ENCODE measurements at regions not wholly inside any gene's neighbourhood (a gene's known extent, or its start where the extent isn't known, plus 50 kb on each side); places are given as distances from the start of the nearest gene placed in this dataset.

- no peak overlapping the region for H3K4me3 ChIP-seq (ENCODE audit: low read depth, low read length, poor library complexity, severe bottlenecking)
- TF ChIP-seq CTCF (conservative IDR thresholded peaks at IDR 0.05; ENCODE audit: low read length) (no peak), EZH2phosphoT487 (IDR thresholded peaks at IDR 0.05; ENCODE audit: borderline replicate concordance, low read depth, low read length) (no peak)
- BruUV-seq (replicated peaks): no TSS peak
- no peak for DNase-seq (ENCODE audit: low spot score)
- CTCF ChIA-PET (ENCODE audit: unreplicated experiment): no interaction called here
- intact Hi-C loops (cut with micrococcal nuclease; ENCODE audit: unreplicated experiment): no loop called here
- no peaks in the 10 kb centered on the region for H4K20me1 ChIP-seq (ENCODE audit: insufficient read depth, low read length)
- no peaks in the 10 kb centered on the region for H3K79me2 ChIP-seq (ENCODE audit: insufficient read depth, low read depth, low read length)
- POLR2A ChIA-PET: interaction anchor here (0.7 kb wide), 1 partner anchor 11 kb away, joined by 4 read pairs; no protein-coding TSS in a partner anchor
- no peaks in the 10 kb centered on the region for H3K9me3 ChIP-seq (ENCODE audit: low read length)
- H3K4me2 ChIP-seq (ENCODE audit: low read length): no peak overlapping the region
- no peaks in the 10 kb centered on the region for H3K4me1 ChIP-seq (ENCODE audit: insufficient read depth, low read length, poor library complexity, severe bottlenecking)
- no peak overlapping the region for H2AFZ ChIP-seq (ENCODE audit: low read length)
- H3K27ac ChIP-seq (ENCODE audit: low read depth, low read length, poor library complexity, severe bottlenecking): no peak overlapping the region
- H3K9me2 ChIP-seq (ENCODE audit: insufficient read depth, low read length): no peaks in the 10 kb centered on the region
- H3K36me3 ChIP-seq (ENCODE audit: insufficient read depth, low read length): no peaks in the 10 kb centered on the region
Observed at GRCh38 chr15:97045666-97046421, 715.3 kb downstream of the NR2F2 start.

- DNase-seq (ENCODE audit: low spot score): no peak
- ChIA-PET CTCF (ENCODE audit: unreplicated experiment) (no interaction called here), POLR2A (no interaction called here)
- no peaks in the 10 kb centered on the region for H3K9me2 ChIP-seq (ENCODE audit: insufficient read depth, low read length)
- TF ChIP-seq CTCF (conservative IDR thresholded peaks at IDR 0.05; ENCODE audit: low read length) (no peak), EZH2phosphoT487 (IDR thresholded peaks at IDR 0.05; ENCODE audit: borderline replicate concordance, low read depth, low read length) (no peak)
- no peaks in the 10 kb centered on the region for H3K4me1 ChIP-seq (ENCODE audit: insufficient read depth, low read length, poor library complexity, severe bottlenecking)
- intact Hi-C loops (cut with micrococcal nuclease; ENCODE audit: unreplicated experiment): no loop called here
- no peaks in the 10 kb centered on the region for H3K9me3 ChIP-seq (ENCODE audit: low read length)
- H4K20me1 ChIP-seq (ENCODE audit: insufficient read depth, low read length): no peaks in the 10 kb centered on the region
- H3K36me3 ChIP-seq (ENCODE audit: insufficient read depth, low read length): no peaks in the 10 kb centered on the region
- H3K79me2 ChIP-seq (ENCODE audit: insufficient read depth, low read depth, low read length): no peaks in the 10 kb centered on the region
- H3K4me2 ChIP-seq (ENCODE audit: low read length): no peak overlapping the region
- BruUV-seq (replicated peaks): no TSS peak
- no peak overlapping the region for H2AFZ ChIP-seq (ENCODE audit: low read length)
- no peak overlapping the region for H3K4me3 ChIP-seq (ENCODE audit: low read depth, low read length, poor library complexity, severe bottlenecking)
- H3K27ac ChIP-seq (ENCODE audit: low read depth, low read length, poor library complexity, severe bottlenecking): no peak overlapping the region
Observed at GRCh38 chr15:97052513-97052912, 722.0 kb downstream of the NR2F2 start.

GRCh38 chr15:97053635-97054034 is 723.1 kb downstream of the NR2F2 start:
- H3K79me2 ChIP-seq (ENCODE audit: insufficient read depth, low read depth, low read length): no peaks in the 10 kb centered on the region
- TF ChIP-seq EZH2phosphoT487 (IDR thresholded peaks at IDR 0.05; ENCODE audit: borderline replicate concordance, low read depth, low read length): no peak
- TF ChIP-seq CTCF (conservative IDR thresholded peaks at IDR 0.05; ENCODE audit: low read length): no peak
- H3K4me3 ChIP-seq (ENCODE audit: low read depth, low read length, poor library complexity, severe bottlenecking): no peak overlapping the region
- no peak overlapping the region for H2AFZ ChIP-seq (ENCODE audit: low read length)
- no peaks in the 10 kb centered on the region for H3K9me2 ChIP-seq (ENCODE audit: insufficient read depth, low read length)
- intact Hi-C loops (cut with micrococcal nuclease; ENCODE audit: unreplicated experiment): no loop called here
- no peaks in the 10 kb centered on the region for H4K20me1 ChIP-seq (ENCODE audit: insufficient read depth, low read length)
- no peaks in the 10 kb centered on the region for H3K4me1 ChIP-seq (ENCODE audit: insufficient read depth, low read length, poor library complexity, severe bottlenecking)
- POLR2A ChIA-PET: no interaction called here
- no peak for DNase-seq (ENCODE audit: low spot score)
- CTCF ChIA-PET (ENCODE audit: unreplicated experiment): no interaction called here
- no peak overlapping the region for H3K4me2 ChIP-seq (ENCODE audit: low read length)
- no TSS peak for BruUV-seq (replicated peaks)
- H3K9me3 ChIP-seq (ENCODE audit: low read length): no peaks in the 10 kb centered on the region
- H3K27ac ChIP-seq (ENCODE audit: low read depth, low read length, poor library complexity, severe bottlenecking): no peak overlapping the region
- H3K36me3 ChIP-seq (ENCODE audit: insufficient read depth, low read length): no peaks in the 10 kb centered on the region
